WERI-Rb-1 (cell line): ENCODE measurements at regions not wholly inside any gene's neighbourhood (a gene's known extent, or its start where the extent isn't known, plus 50 kb on each side); places are given as distances from the start of the nearest gene placed in this dataset.

ENCODE experiments used
- DNase-seq: peaks from one replicate; pipeline ENCODE4 v3.0.0-alpha.2; 2020
- H3K27ac ChIP-seq: fragments of 250-450 bp; sonication (Bioruptor Pico); 2 replicates; pipeline ENCODE4 v1.5.1; 2020; ENCODE audit warnings: mild to moderate bottlenecking, moderate library complexity
- H3K27me3 ChIP-seq: fragments of 250-450 bp; sonication (Bioruptor Pico); 2 replicates; pipeline ENCODE4 v1.5.1; 2021; ENCODE audit warnings: mild to moderate bottlenecking, low read depth, moderate library complexity; ENCODE audit not compliant: insufficient read depth, severe bottlenecking
- H3K36me3 ChIP-seq: fragments of 250-450 bp; sonication (Bioruptor Pico); 2 replicates; pipeline ENCODE4 v1.5.1; 2020; ENCODE audit warnings: mild to moderate bottlenecking, moderate library complexity
- H3K4me3 ChIP-seq: 2 replicates; pipeline ENCODE4 v1.5.1; 2011; ENCODE audit warnings: low read depth, mild to moderate bottlenecking, control low read depth, low read length
- H3K9me3 ChIP-seq: fragments of 250-450 bp; sonication (Bioruptor Pico); 2 replicates; pipeline ENCODE4 v1.5.1; 2021; ENCODE audit warnings: mild to moderate bottlenecking, moderate library complexity; ENCODE audit not compliant: severe bottlenecking
- TF ChIP-seq, protein P1 (sequence below): IDR thresholded peaks from 2 replicates; pipeline ENCODE4 v1.5.1; 2011; ENCODE audit warnings: low read depth, mild to moderate bottlenecking, control low read depth, inconsistent platforms, low read length

DNA sequence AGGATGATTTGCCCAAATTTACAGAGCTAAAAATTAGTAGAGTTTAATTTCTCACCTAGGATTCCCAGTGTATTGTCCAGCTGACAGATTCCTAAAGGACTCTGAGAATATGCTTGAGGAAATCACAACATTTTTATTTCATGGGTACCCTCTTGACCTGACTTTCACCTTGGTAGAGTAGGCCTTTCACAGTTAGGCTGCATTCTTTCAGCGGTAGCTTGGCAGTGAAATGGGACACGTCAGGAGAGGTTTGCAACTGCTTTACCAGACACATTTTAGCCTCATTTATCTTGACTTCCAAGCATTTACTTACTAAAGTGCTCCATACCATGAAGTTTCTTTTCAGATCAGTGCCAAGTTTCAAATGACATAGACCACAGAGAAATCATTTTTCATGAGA, 937.9 kb upstream of the LRRTM1 start:
- H3K27me3 ChIP-seq, result no peaks in the 10 kb centered on the region
- TF ChIP-seq, protein P1, sequence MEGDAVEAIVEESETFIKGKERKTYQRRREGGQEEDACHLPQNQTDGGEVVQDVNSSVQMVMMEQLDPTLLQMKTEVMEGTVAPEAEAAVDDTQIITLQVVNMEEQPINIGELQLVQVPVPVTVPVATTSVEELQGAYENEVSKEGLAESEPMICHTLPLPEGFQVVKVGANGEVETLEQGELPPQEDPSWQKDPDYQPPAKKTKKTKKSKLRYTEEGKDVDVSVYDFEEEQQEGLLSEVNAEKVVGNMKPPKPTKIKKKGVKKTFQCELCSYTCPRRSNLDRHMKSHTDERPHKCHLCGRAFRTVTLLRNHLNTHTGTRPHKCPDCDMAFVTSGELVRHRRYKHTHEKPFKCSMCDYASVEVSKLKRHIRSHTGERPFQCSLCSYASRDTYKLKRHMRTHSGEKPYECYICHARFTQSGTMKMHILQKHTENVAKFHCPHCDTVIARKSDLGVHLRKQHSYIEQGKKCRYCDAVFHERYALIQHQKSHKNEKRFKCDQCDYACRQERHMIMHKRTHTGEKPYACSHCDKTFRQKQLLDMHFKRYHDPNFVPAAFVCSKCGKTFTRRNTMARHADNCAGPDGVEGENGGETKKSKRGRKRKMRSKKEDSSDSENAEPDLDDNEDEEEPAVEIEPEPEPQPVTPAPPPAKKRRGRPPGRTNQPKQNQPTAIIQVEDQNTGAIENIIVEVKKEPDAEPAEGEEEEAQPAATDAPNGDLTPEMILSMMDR, result no peak
- no peak overlapping the region for H3K27ac ChIP-seq
- H3K4me3 ChIP-seq, result no peak overlapping the region
- no peaks in the 10 kb centered on the region for H3K36me3 ChIP-seq
- H3K9me3 ChIP-seq, result no peaks in the 10 kb centered on the region
- DNase-seq, result no peak

DNA sequence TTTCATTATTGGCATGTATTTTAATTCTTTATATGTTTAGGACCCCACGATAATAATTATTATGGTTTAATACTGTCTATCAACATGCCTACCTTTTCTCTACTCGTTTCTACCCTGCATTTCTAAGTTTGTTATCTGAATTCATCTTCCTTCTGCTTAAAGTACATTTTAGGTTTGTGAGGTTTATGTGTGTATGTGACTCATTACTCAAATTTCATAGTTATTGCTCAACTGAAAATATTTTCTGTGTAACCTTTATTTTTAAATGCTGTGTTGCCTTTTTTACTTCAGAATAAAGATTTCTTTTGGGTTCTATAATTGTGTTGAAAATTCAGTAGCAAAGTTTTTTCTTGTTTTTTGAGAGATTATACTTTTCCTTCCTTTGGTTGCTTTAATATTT, 933.9 kb upstream of the LRRTM1 start:
- Histone ChIP-seq H3K4me3 (no peak overlapping the region), H3K36me3 (no peaks in the 10 kb centered on the region), H3K27me3 (no peaks in the 10 kb centered on the region), H3K9me3 (no peaks in the 10 kb centered on the region), H3K27ac (no peak overlapping the region)
- TF ChIP-seq, protein P1, result no peak
- DNase-seq, result no peak

DNA sequence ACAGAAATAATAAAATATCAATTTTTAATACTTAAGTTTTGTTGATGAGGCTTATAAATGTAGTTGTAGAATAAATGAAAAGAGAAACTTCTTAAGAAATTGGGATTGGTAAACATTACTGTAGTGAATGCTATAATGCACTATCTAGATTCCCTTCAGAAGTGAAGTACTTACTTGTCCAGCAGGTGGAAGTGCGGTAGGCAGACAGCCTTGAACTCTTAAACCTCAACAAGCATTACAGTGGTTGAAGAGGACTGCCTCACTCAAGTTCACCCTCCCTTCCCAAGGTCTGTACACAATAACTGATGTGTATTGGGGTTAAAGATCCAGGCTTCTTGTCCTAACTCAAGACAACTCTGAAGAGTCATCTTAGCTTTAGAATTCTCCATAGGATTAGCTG, 931.0 kb upstream of the LRRTM1 start:
- H3K36me3 ChIP-seq, result no peaks in the 10 kb centered on the region
- H3K4me3 ChIP-seq, result no peak overlapping the region
- no peaks in the 10 kb centered on the region for H3K27me3 ChIP-seq
- no peak overlapping the region for H3K27ac ChIP-seq
- no peak for DNase-seq
- TF ChIP-seq, protein P1, result no peak
- no peaks in the 10 kb centered on the region for H3K9me3 ChIP-seq

DNA sequence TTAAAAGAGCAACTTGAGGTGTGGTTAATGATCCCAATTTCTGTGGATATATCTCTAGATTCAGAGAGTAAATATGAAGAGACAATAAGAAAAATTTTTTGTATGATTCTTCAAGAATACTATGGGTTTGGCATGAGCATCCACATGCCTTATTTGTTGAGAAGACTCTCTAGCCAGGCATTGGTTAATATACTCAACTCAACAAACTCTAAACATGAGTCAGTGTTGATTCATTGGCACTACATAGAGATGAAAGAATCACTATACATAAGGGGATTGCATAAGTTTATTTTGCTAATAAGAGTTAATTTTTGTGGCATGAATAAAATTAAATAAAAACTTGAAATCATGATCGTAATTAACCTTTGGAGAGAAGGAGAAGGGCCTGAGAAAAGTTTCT, 930.2 kb upstream of the LRRTM1 start:
- no peaks in the 10 kb centered on the region for H3K36me3 ChIP-seq
- no peaks in the 10 kb centered on the region for H3K9me3 ChIP-seq
- no peak overlapping the region for H3K27ac ChIP-seq
- TF ChIP-seq, protein P1, result no peak
- DNase-seq, result no peak
- no peak overlapping the region for H3K4me3 ChIP-seq
- no peaks in the 10 kb centered on the region for H3K27me3 ChIP-seq

DNA sequence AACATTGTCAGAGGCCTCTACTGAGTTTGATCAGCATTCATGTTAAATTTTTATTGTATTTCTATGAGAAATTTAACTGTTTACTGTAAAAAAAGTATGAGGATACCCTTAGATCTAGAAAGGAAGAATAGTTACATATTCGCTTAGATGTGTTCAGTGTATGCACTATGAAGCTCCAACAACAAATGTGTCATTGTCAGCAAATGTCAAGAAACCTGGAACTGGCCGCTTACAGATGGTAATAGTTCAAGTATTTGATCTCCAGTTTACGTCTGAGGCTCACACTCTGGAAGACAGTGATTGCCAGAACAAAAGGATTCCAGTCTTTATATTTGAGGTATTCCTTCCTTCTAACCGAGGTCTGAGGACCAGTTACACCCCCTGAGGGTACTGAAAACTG, 921.2 kb upstream of the LRRTM1 start:
- H3K9me3 ChIP-seq, result no peaks in the 10 kb centered on the region
- no peaks in the 10 kb centered on the region for H3K36me3 ChIP-seq

DNA sequence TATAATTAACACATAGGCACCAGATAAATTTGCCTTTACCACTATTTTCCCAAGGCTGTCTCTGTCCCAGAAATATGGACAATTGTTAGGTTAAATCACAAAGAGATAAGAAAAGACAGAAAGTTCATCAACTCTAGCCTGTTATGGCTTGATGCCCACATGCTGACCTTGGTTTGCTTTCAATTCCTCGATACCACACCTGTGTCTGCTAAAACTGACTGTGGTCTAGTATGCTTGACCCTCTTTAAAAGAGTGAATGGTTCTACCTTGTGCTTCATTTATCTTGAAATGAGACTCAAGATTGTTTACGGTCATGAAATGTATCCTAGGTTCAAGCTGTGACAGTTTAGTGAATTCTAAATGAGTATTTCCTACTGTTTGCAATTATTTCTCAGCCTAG, 909.0 kb upstream of the LRRTM1 start:
- H3K36me3 ChIP-seq, result no peaks in the 10 kb centered on the region
- DNase-seq, result no peak
- no peaks in the 10 kb centered on the region for H3K9me3 ChIP-seq
- TF ChIP-seq, protein P1, result no peak
- H3K27me3 ChIP-seq, result no peaks in the 10 kb centered on the region
- H3K27ac ChIP-seq, result no peak overlapping the region
- no peak overlapping the region for H3K4me3 ChIP-seq

More for the DNA sequence above, 921.2 kb upstream of the LRRTM1 start:
- no peaks in the 10 kb centered on the region for H3K27me3 ChIP-seq
- no peak overlapping the region for H3K4me3 ChIP-seq
- DNase-seq, result no peak
- no peak overlapping the region for H3K27ac ChIP-seq
- TF ChIP-seq, protein P1, result no peak
